Gastrocnemius medialis (tissue), 4 donors: ENCODE measurements at regions not wholly inside any gene's neighbourhood (a gene's known extent, or its start where the extent isn't known, plus 50 kb on each side); places are given as distances from the start of the nearest gene placed in this dataset.

Experiments used
- POLR2A ChIP-seq, 2 donors: fragments of 450-650 bp; IDR thresholded peaks; one replicate each; pipeline ENCODE4 v1.6.1; 2017; ENCODE audit warnings: antibody characterized with exemption in 2 of 2, mild to moderate bottlenecking in 2 of 2, moderate library complexity in 2 of 2
- TF ChIP-seq, protein P1 (sequence below), 5 experiments: fragments of 450-650 bp in 3 of 5; fragments of 200-600 bp in 2 of 5; sonication (generic) in 2 of 5; IDR thresholded peaks in 4 of 5; conservative IDR thresholded peaks in 1 of 5; 1 replicate in 4 of 5; 2 replicates in 1 of 5; pipeline ENCODE4 v1.5.1; 2016 to 2019; ENCODE audit warnings: antibody characterized with exemption in 5 of 5, mild to moderate bottlenecking in 3 of 5, moderate library complexity in 3 of 5

DNA sequence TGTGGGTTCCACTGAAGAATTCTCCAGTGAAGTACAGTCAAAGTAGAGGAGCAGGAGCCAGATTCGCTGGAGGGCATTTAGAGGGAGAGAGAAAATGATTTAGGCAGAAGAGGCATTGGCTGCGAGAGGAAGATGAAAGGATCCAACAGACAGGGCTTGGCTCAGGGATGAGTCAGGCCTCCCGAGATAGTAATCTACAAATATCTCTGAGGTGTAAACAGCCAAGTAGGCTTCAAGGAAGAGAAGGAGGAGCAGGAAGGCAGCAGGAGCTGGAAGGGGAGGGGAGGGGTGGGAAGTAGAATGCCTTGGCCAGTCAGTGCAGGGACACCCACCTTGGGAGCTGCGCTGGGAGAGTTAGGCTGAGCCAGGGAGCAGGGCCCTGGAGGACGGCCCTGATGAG is 55.5 kb downstream of the PJA1 start:
- TF ChIP-seq POLR2A (IDR thresholded peaks at IDR 0.05), result no peak
- TF ChIP-seq, protein P1, sequence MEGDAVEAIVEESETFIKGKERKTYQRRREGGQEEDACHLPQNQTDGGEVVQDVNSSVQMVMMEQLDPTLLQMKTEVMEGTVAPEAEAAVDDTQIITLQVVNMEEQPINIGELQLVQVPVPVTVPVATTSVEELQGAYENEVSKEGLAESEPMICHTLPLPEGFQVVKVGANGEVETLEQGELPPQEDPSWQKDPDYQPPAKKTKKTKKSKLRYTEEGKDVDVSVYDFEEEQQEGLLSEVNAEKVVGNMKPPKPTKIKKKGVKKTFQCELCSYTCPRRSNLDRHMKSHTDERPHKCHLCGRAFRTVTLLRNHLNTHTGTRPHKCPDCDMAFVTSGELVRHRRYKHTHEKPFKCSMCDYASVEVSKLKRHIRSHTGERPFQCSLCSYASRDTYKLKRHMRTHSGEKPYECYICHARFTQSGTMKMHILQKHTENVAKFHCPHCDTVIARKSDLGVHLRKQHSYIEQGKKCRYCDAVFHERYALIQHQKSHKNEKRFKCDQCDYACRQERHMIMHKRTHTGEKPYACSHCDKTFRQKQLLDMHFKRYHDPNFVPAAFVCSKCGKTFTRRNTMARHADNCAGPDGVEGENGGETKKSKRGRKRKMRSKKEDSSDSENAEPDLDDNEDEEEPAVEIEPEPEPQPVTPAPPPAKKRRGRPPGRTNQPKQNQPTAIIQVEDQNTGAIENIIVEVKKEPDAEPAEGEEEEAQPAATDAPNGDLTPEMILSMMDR (IDR thresholded peaks at IDR 0.05 in 4 of 5, conservative IDR thresholded peaks at IDR 0.05 in 1 of 5), result no peak
